Tibial nerve (tissue), 4 donors: ENCODE measurements at regions not wholly inside any gene's neighbourhood (a gene's known extent, or its start where the extent isn't known, plus 50 kb on each side); places are given as distances from the start of the nearest gene placed in this dataset.
"Not testable (repeated sequence)": the region's sequence is repeated elsewhere in the genome, so short reads cannot be mapped to it uniquely, and the experiment has no call there.

Experiments used
- DNase-seq, 2 donors: peaks; one replicate each; pipeline ENCODE4 v3.0.0-alpha.2; 2019; ENCODE audit warnings: low spot score in 2 of 2
- H3K27ac ChIP-seq, 4 donors: fragments of 200-600 bp; sonication (generic) in 3 of 4; one replicate each; pipeline ENCODE4 v1.5.1; 2017 to 2019; ENCODE audit warnings: mild to moderate bottlenecking in 1 of 4
- H3K27me3 ChIP-seq, 2 donors: fragments of 200-600 bp; sonication (generic) in 1 of 2; one replicate each; pipeline versions ENCODE4 v1.5.1 to v1.6.0; 2017 to 2019
- H3K36me3 ChIP-seq, 3 donors: fragments of 200-600 bp; sonication (generic); one replicate each; pipeline ENCODE4 v1.5.1; 2018 to 2019
- H3K4me1 ChIP-seq, 4 donors: fragments of 200-600 bp; sonication (generic) in 3 of 4; one replicate each; pipeline ENCODE4 v1.5.1; 2017 to 2019
- H3K4me3 ChIP-seq, 4 donors: fragments of 200-600 bp; sonication (generic) in 3 of 4; one replicate each; pipeline ENCODE4 v1.5.1; 2017 to 2019; ENCODE audit warnings: mild to moderate bottlenecking in 1 of 4, moderate library complexity in 1 of 4
- H3K9me3 ChIP-seq, 4 donors: fragments of 200-600 bp; sonication (generic) in 3 of 4; one replicate each; pipeline ENCODE4 v1.5.1; 2017 to 2019
- CTCF ChIP-seq, 5 experiments: fragments of 200-600 bp in 3 of 5; fragments of 450-650 bp in 2 of 5; sonication (generic) in 3 of 5; IDR thresholded peaks; one replicate each; pipeline ENCODE4 v1.5.1; 2016 to 2019; ENCODE audit warnings: antibody characterized with exemption in 5 of 5, mild to moderate bottlenecking in 3 of 5, moderate library complexity in 2 of 5
- EP300 ChIP-seq, 2 donors: sonication (generic); formaldehyde crosslinking; IDR thresholded peaks; one replicate each; pipeline ENCODE4 v1.6.1; 2017; ENCODE audit warnings: antibody characterized with exemption in 2 of 2, mild to moderate bottlenecking in 1 of 2
- POLR2A ChIP-seq, 2 donors: fragments of 450-650 bp; IDR thresholded peaks; one replicate each; pipeline ENCODE4 v1.6.1; 2017; ENCODE audit warnings: antibody characterized with exemption in 2 of 2, mild to moderate bottlenecking in 2 of 2, moderate library complexity in 2 of 2
- WGBS, 2 donors: methylation state at CpG; one replicate each; pipeline ENCODE4 v1.1.5; 2018; 5-methylcytosine and 5-hydroxymethylcytosine counted together

GRCh38 chr1:99062192-99062591 is 57.5 kb upstream of the PLPPR5 start:
- Histone ChIP-seq H3K27ac (no peak overlapping the region), H3K4me1 (no peaks in the 10 kb centered on the region), H3K9me3 (no peaks in the 10 kb centered on the region), H3K27me3 (no peaks in the 10 kb centered on the region), H3K4me3 (no peak overlapping the region), H3K36me3 (no peaks in the 10 kb centered on the region)
- DNase-seq: no peak
- TF ChIP-seq CTCF (IDR thresholded peaks at IDR 0.05): no peak
- TF ChIP-seq EP300 (IDR thresholded peaks at IDR 0.05): no peak
- no peak for TF ChIP-seq POLR2A (IDR thresholded peaks at IDR 0.05)

GRCh38 chr1:99069146-99069545 is 64.5 kb upstream of the PLPPR5 start:
- H3K9me3 ChIP-seq: no peaks in the 10 kb centered on the region
- no peaks in the 10 kb centered on the region for H3K4me1 ChIP-seq
- no peak overlapping the region for H3K4me3 ChIP-seq
- WGBS, 2 donors: 66 to 67% methylated on average over 3 of the region's 3 CpGs
- H3K27ac ChIP-seq: no peak overlapping the region
- H3K36me3 ChIP-seq: no peaks in the 10 kb centered on the region
- TF ChIP-seq EP300 (IDR thresholded peaks at IDR 0.05) (no peak), CTCF (IDR thresholded peaks at IDR 0.05) (no peak), POLR2A (IDR thresholded peaks at IDR 0.05) (no peak)
- no peaks in the 10 kb centered on the region for H3K27me3 ChIP-seq
- DNase-seq: no peak

DNA sequence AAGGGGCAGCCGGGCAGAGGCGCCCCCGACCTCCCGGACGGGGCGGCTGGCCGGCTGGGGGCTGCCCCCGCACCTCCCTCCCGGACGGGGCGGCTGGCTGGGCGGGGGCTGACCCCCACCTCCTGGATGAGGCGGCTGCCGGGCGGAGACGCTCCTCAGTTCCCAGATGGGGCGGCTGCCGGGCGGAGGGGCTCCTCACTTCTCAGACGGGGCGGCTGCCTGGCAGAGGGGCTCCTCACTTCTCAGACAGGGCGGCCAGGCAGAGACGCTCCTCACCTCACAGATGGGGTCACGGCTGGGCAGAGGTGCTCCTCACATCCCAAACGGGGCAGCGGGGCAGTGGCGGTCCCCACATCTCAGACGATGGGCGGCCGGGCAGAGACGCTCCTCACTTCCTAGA is 73.9 kb upstream of the PLPPR5 start:
- WGBS, 2 donors: 87 to 92% methylated on average over 21 to 24 of the region's 31 CpGs
- H3K4me3 ChIP-seq, DNase-seq, H3K27me3 ChIP-seq, H3K4me1 ChIP-seq, H3K27ac ChIP-seq, H3K36me3 ChIP-seq, H3K9me3 ChIP-seq: not testable (repeated sequence)

DNA sequence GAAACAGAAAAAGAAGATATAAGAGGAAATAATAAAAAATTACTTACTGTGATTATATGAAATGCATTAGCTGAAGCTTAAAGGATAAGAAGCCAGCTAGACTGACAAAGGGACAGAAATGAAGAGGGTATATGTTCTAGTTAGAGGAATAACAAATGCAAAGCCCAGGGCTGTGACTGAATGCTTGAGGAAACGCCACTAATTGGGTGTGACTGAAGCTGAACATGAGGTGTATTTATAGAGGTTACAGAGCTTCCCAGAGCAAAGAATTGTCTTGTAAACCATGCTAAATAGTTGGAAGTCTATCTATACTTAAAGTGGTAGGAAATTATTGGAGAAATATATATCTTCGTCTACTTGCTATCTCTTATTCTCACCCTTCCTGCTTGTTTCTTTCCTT is 77.7 kb upstream of the PLPPR5 start:
- DNase-seq: no peak
- TF ChIP-seq POLR2A (IDR thresholded peaks at IDR 0.05) (no peak), EP300 (IDR thresholded peaks at IDR 0.05) (no peak), CTCF (IDR thresholded peaks at IDR 0.05) (no peak)
- no peaks in the 10 kb centered on the region for H3K4me1 ChIP-seq
- H3K27me3 ChIP-seq: no peaks in the 10 kb centered on the region
- H3K36me3 ChIP-seq: no peaks in the 10 kb centered on the region
- no peak overlapping the region for H3K4me3 ChIP-seq
- H3K27ac ChIP-seq: no peak overlapping the region
- H3K9me3 ChIP-seq: peaks cover 0 to 5% (median 0%) of the 10 kb centered on the region in 4 donors
- WGBS, 2 donors: 59 to 60% methylated on average over 2 of the region's 2 CpGs

GRCh38 chr1:99083338-99083737 is 78.7 kb upstream of the PLPPR5 start:
- Histone ChIP-seq H3K27me3 (no peaks in the 10 kb centered on the region), H3K27ac (no peak overlapping the region), H3K4me1 (no peaks in the 10 kb centered on the region), H3K9me3 (peaks cover 0 to 3% (median 0%) of the 10 kb centered on the region in 4 donors), H3K36me3 (no peaks in the 10 kb centered on the region), H3K4me3 (no peak overlapping the region)
- 52 to 59% methylated on average over 4 of the region's 4 CpGs for WGBS, 2 donors
- no peak for DNase-seq
- TF ChIP-seq CTCF (IDR thresholded peaks at IDR 0.05) (no peak), EP300 (IDR thresholded peaks at IDR 0.05) (no peak), POLR2A (IDR thresholded peaks at IDR 0.05) (no peak)

GRCh38 chr1:99084562-99084961 is 79.9 kb upstream of the PLPPR5 start:
- WGBS, 2 donors: 81 to 85% methylated on average over 1 of the region's 1 CpG
- Histone ChIP-seq H3K4me3 (no peak overlapping the region), H3K9me3 (no peaks in the 10 kb centered on the region), H3K27ac (no peak overlapping the region), H3K4me1 (no peaks in the 10 kb centered on the region), H3K27me3 (no peaks in the 10 kb centered on the region), H3K36me3 (no peaks in the 10 kb centered on the region)
- TF ChIP-seq CTCF (IDR thresholded peaks at IDR 0.05) (no peak), POLR2A (IDR thresholded peaks at IDR 0.05) (no peak), EP300 (IDR thresholded peaks at IDR 0.05) (no peak)
- DNase-seq: no peak
